Kasumi-1 (cell line): ENCODE measurements at regions not wholly inside any gene's neighbourhood (a gene's known extent, or its start where the extent isn't known, plus 50 kb on each side); places are given as distances from the start of the nearest gene placed in this dataset.
"Not testable (repeated sequence)": the region's sequence is repeated elsewhere in the genome, so short reads cannot be mapped to it uniquely, and the experiment has no call there.

Experiments
- DNase-seq, 2 experiments: peaks; one replicate each; lab custom pipeline; 2025; lab: John Stamatoyannopoulos, UW

DNA sequence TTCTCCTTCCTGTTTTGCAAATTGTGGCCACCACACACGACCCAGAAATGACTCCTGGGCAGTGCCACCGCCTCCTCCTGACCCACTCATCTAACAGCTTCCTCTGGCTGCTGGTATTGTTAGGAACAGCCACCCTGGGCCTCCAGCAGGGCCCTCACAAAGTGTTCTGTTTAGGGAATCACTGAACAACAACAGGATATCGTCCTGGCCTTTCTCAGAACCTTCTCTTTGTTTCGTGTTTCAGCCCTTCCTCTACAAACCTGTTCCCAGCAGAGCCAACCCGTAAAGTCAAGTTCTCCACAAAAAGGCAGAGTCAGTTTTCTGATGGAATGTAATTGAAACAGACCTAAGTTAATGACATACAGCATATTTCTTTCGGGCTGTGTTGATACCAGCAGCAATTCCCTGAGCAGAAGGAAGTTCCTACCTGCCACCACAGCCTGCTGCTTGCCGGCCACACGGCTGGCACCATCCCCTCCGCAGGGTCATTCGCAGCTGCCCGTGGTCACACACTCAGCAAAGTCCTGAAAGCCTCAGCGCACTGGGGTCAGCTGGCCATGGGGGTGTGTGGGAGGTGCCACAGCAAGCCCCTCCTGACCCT is 91.7 kb upstream of the PITRM1 start:
- DNase-seq, result no peak

DNA sequence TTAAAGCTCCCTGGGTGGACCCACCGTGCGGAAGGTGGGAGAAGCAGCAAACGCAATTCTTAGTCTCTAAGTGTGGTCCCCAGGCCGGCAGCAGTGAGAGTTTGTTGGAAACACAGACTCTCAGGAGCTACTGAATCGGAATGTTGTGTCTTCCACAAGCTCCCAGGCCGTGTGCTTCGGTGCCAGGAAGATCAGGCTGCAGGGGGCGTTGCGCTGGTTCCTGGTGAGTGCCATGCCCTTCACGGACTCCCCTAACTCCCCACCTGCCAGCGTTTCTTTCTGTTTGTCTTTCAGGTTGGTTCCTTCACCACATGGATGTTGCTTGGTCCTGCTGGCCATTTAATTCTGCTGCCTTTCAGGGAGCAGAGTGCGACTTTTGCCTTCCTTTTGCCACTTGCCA is 91.2 kb upstream of the PITRM1 start:
- DNase-seq, result no peak

DNA sequence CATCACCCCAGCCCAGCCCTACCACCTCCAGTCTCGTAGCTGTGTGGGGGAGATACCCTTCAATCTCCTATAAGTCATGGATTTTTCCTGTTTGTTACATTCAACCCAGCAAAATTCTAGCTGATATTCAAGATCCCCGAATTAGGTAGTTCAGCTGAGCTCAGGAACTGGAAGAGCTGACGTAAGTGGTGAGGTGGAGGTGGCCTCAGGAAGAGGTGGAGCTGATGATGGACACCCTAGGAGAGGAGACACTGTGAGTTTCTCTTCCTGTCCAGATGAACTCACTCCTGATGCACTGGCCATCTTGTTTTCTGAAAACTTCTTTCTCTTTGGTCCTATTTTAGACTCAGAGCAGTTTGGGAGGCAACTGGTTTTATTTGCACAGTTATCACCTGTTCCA is 90.5 kb upstream of the PITRM1 start:
- DNase-seq, result no peak

DNA sequence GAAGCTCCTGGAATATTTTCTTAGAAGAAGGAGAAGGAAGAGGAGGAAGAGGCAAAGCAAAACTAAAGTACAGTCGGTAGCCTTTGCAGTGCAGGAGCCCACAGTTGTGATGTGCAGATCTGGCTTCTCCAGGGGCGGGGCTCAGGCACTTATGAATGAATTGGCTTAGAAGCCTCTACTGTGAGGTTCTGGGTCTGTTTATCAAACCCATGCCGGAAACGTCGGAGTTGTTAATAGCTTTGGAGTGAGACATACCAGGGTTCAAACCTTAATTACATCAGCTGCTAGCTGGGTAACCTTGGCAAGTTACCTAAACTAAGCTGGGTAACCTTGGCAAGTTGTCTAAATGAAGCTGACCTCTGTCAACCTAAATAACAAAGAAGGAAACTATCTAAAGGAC is 89.3 kb upstream of the PITRM1 start:
- DNase-seq, result no peak

DNA sequence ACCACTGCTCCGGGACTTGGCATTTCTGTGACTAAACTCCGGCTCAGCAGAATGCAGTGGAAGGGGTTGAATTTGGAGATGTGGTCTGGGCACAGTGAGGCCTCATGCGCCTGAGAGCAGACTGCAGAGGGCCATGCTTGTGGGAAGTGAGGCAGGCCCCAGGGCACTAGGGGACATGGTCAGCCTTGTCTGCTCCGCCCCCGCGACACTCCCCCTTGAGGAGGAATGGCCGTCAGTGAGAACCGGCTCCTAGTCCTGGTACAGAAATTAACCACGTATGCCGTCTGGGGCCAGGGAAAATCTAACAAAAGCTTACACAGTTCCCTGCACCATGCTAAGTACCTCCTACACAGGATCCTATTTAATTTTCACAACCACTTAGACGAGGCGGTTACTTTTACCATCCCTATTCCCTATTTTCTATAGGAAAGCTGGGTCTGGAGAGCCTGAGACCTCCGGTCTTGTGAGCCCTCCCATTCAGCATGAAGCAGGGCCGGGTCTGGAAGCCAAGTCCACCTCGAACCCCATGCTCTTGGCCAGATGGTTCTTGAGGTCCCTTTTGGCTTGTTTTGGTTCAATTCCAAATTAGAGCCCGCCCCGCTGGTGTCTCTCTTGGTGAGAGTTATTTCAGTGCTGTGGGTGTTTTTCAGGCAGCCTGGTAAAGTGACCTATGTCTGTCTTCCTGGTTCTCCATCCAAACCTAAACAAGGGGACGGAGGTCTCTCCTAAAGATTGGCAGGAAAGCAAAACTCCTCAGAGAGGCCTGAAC is 87.7 kb upstream of the PITRM1 start:
- no peak for DNase-seq

DNA sequence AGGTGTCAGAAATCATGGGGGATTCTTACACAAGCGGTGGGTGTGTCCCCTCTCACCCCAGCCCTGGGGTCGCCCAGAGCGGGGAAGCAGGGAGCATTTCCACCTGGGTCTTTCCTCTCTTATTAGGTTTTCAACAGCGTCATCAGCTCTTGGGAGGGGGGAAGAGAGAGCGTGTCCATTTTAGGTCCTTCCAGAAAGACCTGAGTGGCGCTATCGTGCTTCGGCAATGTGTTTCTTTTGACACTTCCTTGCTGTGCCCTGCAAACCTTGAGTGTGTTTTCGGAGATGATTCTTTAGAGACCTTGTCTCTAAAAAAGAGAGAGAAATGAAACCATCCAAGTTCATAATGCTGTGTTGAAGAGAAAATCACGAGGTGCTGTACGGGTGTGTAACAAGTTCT is 86.9 kb upstream of the PITRM1 start:
- DNase-seq, result no peak

DNA sequence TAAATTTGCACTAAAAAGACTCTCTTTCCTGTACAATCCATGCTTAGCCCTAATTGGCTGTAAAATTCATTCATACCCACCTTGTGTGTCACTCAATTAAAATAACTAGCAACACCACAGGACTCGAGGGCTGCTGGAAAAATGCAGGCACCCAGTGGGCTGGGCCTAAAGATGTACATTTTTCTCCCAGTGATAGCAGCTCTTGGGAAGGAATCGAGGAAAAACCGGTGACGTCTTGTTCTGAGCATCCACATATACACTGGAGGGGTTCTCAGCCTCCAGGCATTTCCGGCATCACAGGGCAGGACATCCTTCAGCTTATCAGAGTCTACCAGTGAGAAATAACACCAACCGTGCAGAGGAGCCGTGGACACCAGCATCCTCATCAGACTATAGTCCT is 85.8 kb upstream of the PITRM1 start:
- no peak for DNase-seq

DNA sequence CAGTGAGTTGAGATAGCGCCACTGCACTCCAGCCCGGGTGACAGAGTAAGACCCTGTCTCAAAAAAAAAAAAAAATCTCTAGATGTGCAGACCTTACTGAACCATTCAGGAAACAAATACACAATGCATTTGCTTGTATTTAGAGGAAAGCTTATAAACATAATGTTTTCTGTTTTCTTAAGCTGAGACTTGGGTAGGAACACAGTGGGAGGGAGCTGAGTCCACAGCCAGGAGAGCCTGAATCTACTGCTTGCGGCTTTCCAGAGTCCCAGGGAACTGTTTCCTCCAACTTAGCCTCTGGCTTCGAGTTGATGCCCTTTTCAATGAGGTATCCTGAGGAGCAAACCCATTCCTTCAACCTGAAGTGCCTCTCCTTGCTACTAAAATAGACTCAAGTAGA is 83.0 kb upstream of the PITRM1 start:
- no peak for DNase-seq

DNA sequence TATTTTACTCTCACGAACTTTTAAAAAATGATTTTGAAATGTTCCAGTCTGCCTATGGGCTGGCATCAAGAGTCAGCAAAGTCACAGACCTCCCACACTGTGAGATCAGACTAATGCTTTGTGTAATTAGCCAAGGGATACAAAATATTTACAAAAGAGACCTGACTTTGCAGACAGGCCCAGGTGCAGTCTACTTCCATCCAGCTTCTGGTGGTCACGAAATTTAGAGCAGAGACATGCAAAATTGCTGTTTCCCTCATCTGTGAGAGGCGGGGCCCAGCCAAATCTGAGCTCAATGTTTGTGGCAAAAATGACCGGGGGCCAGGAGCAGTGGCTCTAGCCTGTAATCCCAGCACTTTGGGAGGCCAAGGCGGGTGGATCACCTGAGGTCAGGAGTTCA is 82.5 kb upstream of the PITRM1 start:
- DNase-seq, result no peak

DNA sequence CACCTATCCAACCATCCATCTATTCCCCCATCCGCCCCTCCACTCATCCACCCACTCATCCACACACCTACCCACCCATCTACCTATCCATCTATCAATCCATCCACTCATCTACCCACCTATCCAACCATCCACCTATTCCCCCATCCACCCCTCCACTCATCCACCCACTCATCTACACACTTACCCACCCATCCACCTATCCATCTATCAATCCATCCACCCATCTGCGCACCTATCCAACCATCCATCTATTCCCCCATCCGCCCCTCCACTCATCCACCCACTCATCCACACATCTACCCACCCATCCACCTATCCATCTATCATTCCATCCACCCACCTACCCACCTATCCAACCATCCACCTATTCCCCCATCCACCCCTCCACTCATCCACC is 81.4 kb upstream of the PITRM1 start:
- not testable (repeated sequence) for DNase-seq

DNA sequence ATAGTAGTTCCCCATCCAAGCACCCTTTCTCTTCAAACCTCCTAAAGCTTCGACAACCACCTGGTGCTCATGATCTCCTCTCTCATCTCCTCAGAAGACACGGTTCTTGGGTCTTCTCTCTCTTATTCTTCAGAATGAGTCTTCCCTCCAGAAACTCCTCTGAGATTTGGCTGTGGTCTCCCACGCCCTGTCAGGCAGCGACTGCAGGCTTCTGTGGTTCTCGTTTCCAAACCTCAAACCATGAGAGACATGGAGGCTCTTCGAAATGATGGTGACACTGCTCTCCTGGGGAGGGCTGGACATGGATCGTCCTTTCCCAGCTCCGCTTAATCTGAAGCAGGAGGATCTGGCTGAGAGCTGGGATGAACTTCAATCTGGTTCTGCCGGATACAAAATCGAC is 78.6 kb upstream of the PITRM1 start:
- no peak for DNase-seq

DNA sequence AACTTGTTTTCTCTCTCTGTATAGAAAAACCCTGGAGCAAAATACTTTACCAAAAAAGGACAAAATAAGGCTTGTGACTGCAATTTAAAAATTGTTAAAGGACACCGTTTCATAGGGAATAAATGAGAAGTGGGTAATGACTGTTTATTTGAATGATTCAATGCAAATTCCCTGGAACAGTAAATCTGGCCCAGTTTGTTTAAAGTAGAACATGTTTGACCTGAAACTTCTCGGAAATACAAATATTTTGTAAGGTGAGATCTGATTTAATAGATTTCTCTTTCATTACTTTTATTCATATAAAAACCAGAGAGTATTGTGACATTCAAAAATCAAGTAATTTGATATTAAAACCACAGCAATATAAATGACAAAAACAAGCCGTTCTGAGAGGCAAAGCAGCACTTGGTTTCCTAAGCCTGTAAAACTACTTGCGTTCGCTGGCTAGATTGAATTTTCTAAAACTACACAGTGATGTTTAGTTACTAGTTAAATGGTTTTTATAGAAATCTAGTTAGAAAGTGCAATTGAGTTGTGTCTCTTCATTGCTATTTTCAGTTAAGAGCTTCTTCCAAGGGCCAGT is 76.8 kb upstream of the PITRM1 start:
- DNase-seq, result no peak

DNA sequence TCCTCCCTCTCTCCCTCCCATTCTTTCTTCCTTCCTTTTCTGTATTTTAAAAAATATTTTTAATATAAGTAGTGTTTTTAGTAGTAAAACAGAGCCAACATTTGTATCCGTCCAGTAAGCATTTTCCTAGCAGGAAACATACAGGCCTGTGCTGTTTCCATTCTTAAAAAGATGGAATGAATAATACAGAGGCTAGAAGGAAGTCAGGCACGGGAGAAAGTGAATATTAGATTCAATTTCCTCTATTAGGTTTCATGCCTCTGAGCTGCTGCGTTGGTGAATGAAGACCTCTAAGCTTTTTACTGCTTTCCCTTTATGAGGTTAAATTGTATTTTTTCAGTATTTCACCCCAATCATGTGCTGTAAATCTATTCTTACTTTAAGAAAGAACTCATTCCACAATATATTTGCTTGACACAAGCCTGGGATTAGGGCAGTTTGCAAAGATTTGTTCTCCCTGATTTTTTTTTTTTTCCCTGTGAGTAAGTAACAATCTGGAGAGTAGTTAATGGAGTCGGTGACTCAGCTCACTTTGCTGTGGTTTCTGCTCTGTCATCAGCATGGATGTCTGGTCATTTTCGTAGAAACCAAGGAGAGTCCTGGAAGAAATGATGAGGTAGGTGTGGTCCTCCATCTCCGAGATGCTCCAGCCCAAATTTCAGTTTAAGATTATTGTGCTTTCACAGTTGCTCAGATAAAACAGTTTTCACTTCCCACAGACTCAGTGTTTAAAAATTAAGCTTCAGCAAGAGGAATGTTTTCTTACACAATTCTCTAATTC is 76.1 kb upstream of the PITRM1 start:
- peak in 1 of 2 experiments; percentile 8 for DNase-seq

DNA sequence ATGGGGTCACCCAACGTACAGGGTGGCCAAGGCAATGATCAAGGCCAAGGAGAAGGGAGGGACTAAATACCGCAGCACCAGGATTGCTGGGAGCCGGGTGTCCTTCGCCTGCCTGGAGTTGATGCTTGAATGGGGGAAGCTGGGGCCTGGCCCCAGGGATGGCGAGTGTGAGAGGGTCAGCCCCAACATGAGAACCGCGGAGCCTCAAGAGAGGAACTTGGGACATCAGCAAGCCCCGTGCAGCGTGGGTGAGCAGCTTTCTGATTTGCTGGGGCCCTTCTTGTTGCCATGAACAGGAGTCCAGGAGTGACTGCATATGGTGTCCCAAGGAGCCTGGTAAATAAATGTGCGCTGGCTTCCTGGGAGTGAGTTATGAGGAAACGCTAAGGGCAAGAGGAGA is 72.8 kb upstream of the PITRM1 start:
- DNase-seq, result no peak

DNA sequence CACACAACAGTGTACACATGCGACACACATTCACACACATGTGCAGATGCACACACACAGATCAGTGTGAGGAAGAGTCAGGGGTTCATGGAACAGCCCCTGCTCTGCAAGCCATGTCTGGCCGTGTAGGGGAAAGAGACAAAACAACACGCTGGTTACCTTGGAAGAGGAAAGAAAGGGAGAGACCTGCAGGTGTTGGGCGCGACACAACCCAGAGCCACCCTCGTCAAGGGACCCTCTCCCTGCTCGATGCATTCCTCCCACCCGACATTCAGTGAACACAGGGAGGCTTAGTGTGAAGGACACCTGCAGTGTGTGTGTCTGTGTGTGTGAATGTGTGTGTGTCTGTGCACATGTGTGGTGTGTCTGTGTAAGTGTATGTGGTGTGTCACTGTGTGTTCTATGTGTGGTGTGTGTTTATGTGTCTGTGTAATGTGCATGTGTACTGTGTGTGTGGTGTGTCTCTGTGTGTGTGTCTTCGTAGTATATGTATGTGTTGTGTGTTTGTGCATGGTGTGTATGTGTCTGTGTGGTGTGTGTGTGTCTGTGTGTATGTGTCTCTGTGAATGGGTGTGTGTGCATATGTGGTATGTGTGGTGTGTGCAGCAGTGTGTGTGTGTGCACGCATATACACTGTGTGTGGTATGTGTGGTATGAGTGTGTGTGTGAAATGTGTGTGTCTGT is 69.5 kb upstream of the PITRM1 start:
- no peak for DNase-seq

DNA sequence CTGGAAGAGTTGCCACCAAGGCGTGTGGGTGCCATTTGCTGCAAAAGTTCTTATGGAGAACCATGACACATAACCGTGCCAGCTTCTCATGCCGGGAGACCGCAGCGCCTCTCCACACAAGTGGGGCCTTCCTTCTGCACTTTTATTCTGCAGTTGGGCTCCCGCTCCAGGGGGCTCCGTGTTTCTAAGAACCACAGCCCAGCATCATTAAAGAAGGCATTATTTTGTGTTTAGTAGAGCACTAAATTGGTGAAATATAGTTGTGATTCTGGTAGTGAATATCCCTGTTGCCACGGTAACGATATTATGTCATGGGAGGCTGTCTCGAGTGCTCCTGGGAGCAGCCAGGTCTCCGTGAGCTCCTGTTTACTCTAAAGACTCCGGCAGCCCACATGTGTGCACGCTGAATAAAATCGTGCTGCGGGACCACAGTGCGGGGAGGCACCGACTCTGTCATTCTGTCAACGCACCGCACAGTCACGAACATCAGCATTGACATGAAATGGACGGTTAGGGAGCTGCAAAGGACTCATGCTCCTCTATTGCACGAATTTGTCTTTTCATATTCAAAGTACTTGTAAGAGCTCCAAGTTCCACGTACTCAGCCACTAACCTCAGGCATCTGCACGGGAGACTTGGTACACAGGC is 68.8 kb upstream of the PITRM1 start:
- DNase-seq, result no peak

DNA sequence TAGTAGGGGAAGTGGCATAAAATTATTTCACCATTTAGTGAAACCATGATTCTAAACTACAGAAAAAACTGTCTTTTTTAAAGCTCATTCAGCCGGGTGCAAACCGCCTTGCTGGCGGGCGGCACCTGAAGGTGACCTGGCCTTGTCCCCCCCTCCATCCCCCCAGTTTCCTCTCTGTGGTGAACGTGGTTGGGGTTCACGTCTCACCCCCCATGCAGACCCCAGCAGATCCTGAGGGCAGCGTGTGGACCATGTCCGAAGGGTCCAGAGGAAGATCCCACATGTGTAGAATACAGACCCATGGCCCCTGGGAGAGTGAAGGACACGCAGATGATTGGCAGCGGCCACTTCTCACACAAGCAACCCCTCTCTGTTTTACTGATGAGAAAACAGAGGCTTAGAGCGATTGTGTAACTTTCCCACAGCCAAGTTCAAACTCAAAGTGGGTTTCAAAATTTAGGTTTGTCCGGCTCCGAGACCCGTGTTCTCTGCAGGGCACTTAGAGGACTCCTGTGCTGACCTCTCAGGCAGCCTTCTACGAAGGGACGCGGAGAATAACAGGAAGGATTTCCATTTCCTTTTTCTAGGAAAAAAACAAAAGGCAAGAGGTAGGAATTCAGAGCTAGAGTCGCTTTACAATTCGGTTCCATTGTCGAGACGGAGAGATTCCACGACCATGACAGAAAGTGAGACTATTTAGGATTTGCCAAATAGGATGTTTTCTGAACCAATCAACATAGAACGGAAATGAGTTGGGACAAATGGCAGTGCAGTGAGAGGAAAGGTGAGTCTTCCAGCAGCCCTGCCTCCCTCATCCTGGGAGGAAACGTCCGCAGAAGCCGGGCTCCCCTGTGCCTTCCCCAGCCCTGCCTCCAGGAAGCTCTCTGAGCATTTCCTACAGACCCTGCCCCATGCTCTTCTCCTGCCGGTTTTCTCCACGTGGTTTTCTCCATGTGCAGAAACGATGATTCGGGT is 67.6 kb upstream of the PITRM1 start:
- DNase-seq, result no peak

DNA sequence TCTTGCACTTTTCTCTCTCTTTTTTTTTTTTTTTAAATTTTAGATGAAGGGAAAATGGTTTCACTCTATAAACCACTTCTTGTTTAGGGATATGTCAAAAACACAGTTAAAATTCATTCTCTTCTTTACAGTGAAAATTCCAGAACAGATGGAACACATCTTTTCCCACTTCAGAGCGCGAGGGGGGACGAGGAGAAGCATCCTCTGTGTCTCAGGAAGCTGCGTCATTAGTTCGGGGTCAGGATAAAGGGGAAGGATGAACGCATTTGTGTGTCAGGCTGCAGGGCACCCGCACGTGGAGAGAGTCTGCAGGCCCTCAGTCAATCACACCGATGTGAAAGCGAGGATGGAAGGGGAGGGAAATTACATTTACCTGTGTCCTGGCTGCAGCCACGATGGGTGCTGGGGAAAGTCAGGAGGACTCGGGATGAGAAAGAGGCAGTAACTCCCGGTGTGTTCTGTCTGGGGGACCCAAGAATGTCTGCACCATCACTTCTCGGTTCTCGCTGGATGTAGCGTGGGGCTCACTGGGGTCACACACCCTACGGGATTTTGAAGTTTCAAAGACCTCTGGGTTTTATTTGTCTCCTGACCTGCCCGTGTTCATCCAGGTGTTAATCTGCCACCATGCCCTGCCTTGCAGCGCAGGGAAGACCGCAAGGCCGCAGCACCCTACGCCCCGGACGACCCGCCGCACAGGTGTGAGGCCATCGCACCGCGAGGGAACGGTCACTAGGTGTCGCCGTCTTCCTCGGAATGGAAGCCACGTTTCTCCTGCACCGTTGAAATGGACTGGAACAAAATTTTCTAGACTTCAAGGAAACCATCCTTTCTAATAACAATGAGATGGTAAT is 66.7 kb upstream of the PITRM1 start:
- peak; percentile 47 to 71 for DNase-seq

DNA sequence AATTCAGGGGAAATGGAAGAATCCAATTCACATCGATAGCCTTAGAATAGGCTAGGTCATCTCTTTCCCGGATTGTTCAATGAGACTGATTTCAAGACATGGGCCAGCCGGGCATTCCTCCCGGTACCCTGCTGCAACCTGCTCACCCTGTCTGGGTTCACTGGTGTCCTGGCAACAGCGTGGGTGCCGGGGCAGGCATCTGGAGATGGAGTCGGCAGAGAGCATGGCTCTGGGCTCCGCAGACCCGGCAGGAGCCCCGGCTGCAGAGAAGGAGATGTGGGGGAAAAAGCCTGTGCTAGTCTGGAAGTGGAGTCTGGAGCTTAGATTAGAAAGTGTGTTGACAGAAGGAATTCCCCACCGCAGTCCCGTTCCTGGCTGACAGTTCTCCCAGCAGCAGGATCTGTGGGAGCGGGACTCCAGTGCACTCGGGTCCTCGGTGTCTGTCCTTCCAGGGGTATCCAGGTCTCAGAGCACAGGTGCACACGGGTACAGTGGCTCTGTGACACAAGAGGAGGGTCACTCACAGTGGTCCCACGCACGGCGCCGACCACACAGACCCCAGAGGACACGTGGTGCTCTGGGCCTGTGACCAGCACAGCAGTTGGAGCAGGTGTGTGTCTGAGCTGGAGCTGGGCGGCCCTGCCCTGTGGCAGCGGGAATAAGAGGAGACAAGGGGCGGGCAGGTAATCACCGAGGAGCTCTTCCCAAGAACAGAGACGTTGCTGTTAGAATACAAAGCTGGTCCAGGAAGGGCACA is 65.7 kb upstream of the PITRM1 start:
- no peak for DNase-seq
